ENCODE measurements at regions not wholly inside any gene's neighbourhood (a gene's known extent, or its start where the extent isn't known, plus 50 kb on each side); places are given as distances from the start of the nearest gene placed in this dataset.

DNA sequence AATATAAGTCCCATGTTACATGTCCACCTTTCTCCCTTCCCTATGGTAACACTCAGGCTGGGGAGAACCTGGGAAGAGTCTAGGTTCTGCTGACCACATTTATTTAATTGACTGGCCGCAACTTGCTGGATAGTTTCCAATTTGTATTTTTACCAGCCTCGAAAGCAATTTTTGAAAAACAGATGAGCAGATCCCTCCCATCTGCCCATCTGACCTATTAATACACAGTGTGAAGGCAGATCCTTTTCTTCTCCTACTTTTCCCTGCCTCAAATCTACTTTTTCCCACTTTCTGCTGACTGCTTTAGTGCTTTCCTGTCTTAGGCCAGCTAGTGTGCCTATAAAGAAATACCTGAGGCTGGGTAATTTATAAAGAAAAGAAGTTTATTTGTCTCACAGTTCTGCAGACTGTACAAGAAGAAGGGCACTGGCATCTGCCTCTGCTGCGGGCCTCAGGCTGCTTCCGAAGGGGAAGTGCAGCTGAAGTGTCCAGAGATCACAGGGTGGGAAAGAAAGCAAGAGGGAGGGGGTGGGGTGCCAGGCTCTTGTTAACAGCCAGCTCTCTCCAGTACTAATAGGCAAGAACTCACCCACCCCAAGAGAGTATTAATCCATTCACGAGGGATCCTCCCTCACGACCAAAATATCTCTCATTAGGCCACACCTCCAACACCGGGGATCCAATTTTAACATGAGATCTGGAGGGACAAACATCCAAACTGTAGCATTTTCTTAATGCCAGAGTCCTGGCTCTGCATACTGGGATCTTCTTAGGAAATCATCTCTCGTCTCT lies 336.0 kb upstream of the IGFBP3 start:
- TF ChIP-seq GATA2 (IDR thresholded peaks at IDR 0.05; ENCODE audit: low read depth, low read length) (no peak), GATA3 (IDR thresholded peaks at IDR 0.05; ENCODE audit: low read depth, low read length) (no peak)

All from SH-SY5Y (cell line).